NCI-H1092 (cell line): ENCODE measurements at regions not wholly inside any gene's neighbourhood (a gene's known extent, or its start where the extent isn't known, plus 50 kb on each side); places are given as distances from the start of the nearest gene placed in this dataset.
"Not testable (repeated sequence)": the region's sequence is repeated elsewhere in the genome, so short reads cannot be mapped to it uniquely, and the experiment has no call there.

ENCODE experiments used
- DNase-seq: peaks from one replicate; lab custom pipeline; 2025; lab: John Stamatoyannopoulos, UW

DNA sequence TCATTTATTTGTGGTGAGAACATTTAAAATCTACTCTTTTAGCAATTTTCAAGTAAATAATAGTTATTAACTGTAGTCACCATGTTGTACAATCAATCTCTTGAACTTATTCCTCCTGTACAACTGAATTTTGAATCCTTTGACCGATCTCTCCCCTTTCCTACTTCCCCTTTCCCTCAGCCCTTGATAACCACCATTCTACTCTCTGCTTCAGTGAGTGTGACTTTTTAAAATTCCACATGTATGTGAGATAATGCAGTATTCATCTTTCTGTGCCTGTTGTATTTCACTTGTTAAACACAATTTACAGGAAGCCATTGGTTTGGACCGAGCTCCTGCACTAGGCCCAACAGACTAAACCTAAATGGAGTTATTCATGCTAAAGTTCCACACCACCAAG, 458.9 kb upstream of the PDE3A start:
- no peak for DNase-seq

DNA sequence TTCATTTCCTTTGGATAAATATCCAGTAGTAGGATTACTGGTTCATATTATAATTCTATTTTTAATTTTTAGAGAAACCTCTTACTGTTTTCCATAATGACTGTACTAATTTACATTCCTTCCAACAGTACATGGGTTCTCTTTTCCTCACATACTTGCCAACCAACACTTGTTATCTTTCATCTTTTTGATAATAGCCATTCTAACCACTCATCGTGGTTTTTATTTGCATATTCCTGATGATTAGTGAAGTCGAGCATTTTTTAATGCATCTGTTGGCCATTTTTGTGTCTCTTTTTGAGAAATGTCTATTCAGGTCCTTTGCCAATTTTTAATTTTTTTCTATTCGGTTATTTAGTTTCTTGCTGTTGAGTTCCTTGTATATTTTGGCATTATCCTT, 457.7 kb upstream of the PDE3A start:
- no peak for DNase-seq

GRCh38 chr12:19912991-19913390, 455.3 kb upstream of the PDE3A start:
- DNase-seq, result no peak

- DNase-seq, result peak; percentile 47
Observed at GRCh38 chr12:19915392-19916195, 452.7 kb upstream of the PDE3A start.

DNA sequence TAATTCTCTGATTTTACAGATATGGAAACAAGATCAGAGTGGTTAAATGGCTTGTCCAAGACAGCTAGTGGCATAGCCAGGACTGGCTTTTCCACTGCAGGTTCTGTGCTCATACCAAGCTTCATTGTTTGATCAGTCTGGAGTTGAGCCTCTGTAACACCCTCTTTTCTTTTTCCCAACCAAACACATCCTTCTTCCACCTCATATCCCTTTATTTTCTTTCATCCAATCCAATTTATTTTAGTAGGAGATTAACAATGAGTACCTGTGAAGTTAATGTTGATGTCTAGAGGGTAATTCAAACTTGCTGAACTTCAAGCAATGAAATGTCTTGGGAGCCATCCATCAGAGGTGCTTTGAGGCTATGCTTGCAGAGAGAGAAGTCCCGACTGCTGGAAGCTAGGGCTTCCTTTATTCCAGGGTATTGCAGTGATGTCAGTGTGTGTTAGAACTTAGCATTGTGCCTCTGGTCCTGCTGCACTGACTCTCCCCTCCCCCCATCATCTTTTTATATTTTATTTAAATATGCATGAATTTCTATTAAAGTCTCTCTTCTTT, 452.1 kb upstream of the PDE3A start:
- no peak for DNase-seq

- DNase-seq, result no peak
Observed at GRCh38 chr12:19916974-19917373, 451.4 kb upstream of the PDE3A start.

GRCh38 chr12:19921716-19922115, 446.6 kb upstream of the PDE3A start:
- DNase-seq, result not testable (repeated sequence)

DNA sequence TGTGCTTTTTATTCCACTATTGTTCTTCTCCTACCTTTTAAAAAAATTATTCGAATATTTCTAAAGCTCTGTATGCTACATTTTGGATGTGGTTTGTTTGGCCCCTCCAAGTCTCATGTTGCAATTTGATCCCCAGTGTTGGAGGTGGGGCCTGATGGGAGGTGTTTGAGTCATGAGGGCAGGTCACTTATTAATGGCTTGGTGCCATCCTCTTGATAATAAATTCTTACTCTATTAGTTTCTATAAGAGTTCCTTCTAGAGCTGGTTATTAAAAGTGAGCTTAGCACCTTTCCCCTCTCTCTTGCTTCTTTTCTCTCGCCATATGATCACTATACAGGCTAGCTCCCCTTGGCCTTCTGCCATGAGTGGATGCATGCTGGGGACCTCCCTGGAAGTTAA, 445.6 kb upstream of the PDE3A start:
- DNase-seq, result no peak

DNA sequence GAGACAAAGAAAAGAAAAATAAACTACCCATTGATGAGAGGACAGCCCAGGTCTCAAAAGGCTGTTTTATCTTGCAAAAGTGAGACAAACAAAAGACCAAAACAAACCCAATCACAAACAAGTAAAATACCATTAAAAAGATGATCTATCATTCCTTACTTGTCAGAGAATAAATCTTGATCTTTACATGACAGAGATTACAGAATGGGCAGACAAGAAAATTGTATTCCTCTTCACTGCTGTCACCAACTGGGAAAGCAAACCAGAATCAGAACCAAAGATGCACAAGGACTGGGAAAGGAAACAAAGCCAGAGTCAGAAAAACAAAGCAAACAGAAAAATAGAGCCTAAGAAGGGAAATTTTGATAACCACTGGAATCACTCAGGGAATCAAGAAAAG, 444.0 kb upstream of the PDE3A start:
- no peak for DNase-seq

GRCh38 chr12:19925841-19926240, 442.5 kb upstream of the PDE3A start:
- DNase-seq, result no peak

GRCh38 chr12:19926266-19926665, 442.1 kb upstream of the PDE3A start:
- DNase-seq, result no peak

- DNase-seq, result no peak
Observed at GRCh38 chr12:19927661-19928060, 440.7 kb upstream of the PDE3A start.

- no peak for DNase-seq
Observed at GRCh38 chr12:19932413-19932812, 435.9 kb upstream of the PDE3A start.

GRCh38 chr12:19933924-19934323, 434.4 kb upstream of the PDE3A start:
- DNase-seq, result no peak

DNA sequence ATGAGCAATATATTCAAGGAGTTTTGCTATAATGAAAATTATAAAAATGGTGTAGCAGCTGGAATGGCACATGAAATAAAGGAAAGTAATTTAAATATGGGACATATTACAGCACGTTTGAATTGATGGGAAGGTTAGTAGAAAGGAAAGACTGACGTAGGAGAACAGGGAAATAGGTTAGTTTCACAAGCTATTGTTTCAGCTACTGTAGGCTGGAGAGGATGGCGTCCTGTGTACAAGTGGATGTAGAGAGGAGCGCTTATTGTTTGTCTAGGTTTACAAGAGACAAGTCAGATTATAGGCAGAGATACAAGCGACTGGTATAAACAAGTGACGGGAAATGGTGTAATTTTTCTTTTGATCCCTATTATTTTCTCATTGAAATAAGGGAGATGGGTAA, 431.2 kb upstream of the PDE3A start:
- no peak for DNase-seq

DNA sequence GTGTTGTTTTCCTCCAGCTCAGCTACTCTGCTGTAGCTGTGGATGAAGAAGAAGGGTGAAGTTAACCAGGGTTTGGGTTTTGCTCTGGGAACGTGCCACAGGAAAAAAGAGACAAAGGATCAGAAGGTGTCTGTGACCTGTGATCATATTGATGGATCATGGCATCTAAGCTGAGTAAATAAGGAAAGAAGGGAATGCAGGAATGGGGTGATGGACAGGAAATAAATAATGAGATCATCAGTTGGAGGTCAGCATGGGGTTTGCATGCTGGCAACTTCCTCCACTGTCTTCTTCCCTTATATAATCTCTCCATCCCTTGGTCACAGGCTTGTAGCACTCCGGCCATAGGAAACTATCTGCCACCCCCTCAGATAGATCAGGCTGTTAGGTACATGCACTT, 430.3 kb upstream of the PDE3A start:
- DNase-seq, result no peak

DNA sequence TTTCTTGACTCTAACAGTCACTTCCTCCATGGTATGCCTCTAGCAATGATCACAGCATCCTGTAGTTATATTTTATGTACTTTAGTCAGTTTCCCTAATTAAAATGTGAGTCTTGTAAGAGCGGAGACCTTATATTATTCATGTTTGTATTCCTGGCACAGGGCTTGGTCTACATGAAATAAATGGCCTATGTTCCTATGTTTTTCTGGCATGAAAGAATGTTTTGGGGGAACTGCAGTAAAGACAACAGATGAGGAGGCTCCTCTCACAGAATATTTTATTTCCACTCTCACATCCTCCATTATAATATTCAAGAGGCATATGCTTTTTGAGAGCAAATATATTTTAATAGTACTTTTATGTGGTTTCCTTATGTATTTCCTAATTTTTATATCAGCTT, 429.8 kb upstream of the PDE3A start:
- DNase-seq, result no peak

DNA sequence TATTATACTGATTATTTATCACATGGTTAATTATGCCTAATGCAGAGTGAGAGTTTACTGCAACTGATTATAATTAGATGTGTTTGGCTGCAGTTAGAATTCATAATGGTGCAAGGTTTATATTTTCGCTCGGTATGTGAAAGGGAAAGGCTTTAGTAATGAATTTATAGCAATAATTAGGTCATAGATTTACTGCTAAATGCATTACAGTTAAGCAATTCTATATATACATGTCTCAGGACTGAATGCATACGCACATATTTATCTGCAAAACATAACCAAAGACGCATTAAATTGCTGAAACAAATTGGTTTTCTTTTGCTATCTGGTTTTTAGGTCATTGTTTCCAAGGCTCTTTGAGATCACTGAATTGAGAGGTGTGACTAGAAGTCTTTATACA, 428.1 kb upstream of the PDE3A start:
- DNase-seq, result no peak

GRCh38 chr12:19941096-19941495, 427.2 kb upstream of the PDE3A start:
- no peak for DNase-seq

- DNase-seq, result peak; percentile 3
Observed at GRCh38 chr12:19945559-19946435, 422.5 kb upstream of the PDE3A start.

- DNase-seq, result no peak
Observed at GRCh38 chr12:19946550-19946949, 421.8 kb upstream of the PDE3A start.

GRCh38 chr12:19947344-19947743, 421.0 kb upstream of the PDE3A start:
- DNase-seq, result no peak

- DNase-seq, result no peak
Observed at GRCh38 chr12:19951664-19952063, 416.7 kb upstream of the PDE3A start.
